ENCODE measurements at regions not wholly inside any gene's neighbourhood (a gene's known extent, or its start where the extent isn't known, plus 50 kb on each side); places are given as distances from the start of the nearest gene placed in this dataset.

- TF ChIP-seq CTCF (conservative IDR thresholded peaks at IDR 0.05) (no peak), EZH2 (IDR thresholded peaks at IDR 0.05; ENCODE audit: low read depth) (no peak)
These were observed 1325.7 kb downstream of the SLC16A7 start for GRCh38 chr12:60921541-60921940.
